Suppressor macrophage treated with lipopolysaccharide for 4 hours (primary cell): ENCODE measurements at regions not wholly inside any gene's neighbourhood (a gene's known extent, or its start where the extent isn't known, plus 50 kb on each side); places are given as distances from the start of the nearest gene placed in this dataset.
"Not testable (repeated sequence)": the region's sequence is repeated elsewhere in the genome, so short reads cannot be mapped to it uniquely, and the experiment has no call there.

Source experiments
- DNase-seq: peaks from one replicate; pipeline ENCODE4 v3.0.0-alpha.2; 2020

DNA sequence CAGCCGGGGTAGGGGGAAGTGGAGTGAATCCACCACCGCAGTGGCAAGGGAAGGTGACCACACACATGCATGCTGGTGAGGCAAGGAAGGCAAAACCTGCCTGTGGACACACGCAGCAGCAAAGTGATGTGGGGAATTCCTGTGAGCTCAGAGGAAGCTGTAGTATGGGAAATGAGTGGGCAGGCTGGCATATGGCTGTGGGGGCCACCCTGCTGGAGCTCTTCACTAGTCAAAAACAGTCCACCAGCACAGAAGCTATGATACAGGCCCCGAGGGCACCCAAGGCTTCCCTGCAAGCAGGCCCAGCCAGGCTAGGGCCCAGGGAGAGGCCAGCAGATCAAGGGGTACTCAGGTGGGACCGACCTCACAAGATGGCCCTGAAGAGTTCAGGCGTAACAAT, 239.1 kb downstream of the CHM start:
- DNase-seq = no peak

DNA sequence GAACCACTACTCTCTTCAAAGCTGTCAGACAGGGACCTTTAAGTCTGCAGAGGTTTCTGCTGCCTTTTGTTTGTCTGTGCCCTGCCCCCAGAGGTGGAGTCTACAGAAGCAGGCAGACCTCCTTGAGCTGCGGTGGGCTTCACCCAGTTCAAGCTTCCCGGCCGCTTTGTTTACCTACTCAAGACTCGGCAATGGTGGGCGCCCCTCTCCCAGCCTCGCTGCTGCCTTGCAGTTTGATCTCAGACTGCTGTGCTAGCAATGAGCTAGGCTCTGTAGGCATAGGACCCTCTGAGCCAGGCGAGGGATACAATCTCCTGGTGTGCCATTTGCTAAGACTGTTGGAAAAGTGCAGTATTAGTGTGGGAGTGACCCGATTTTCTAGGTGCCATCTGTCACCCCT, 275.0 kb downstream of the CHM start:
- not testable (repeated sequence) for DNase-seq

DNA sequence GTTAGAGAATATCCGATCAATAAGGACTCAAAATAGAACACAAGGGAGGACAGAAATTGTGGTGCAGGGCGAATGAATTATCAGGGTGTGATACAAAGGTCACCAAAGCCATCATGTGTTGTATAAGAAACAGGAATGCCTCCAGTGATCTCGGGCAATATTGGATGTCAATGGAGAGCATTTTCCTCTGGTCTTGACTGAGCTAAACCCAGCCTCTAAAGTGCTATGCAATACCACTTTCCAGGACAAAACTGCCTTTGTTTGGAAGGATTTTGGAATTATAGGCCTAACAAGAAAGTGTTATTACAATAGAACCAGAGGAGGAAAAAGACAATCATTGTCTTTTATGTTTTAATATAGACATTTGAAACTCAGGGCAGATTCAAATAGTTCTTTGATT, 281.7 kb downstream of the CHM start:
- DNase-seq = no peak

DNA sequence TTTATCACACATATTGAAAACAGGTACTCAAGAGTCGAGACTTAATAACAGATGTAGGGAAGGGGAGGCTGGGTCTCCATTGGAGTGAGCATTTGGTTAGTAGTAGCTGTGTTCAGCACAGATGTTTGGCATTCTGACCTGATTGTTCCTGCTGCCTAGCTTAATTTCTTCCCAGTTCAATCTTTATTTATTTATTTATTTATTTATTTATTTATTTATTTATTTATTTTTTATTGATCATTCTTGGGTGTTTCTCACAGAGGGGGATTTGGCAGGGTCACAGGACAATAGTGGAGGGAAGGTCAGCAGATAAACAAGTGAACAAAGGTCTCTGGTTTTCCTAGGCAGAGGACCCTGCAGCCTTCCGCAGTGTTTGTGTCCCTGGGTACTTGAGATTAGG, 324.3 kb downstream of the CHM start:
- DNase-seq = not testable (repeated sequence)

DNA sequence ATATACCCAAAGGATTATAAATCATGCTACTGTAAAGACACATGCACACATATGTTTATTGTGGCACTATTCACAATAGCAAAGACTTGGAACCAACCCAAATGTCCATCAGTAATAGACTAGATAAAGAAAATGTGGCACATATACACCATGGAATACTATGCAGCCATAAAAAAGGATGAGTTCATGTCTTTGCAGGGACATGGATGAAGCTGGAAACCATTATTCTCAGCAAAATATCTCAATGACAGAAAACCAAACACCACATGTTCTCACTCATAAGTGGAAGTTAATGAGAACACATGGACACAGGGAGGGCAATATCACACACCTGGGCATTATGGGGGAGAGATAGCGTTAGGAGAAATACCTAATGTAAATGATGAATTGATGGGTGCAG, 323.8 kb upstream of the POF1B start:
- DNase-seq = not testable (repeated sequence)

DNA sequence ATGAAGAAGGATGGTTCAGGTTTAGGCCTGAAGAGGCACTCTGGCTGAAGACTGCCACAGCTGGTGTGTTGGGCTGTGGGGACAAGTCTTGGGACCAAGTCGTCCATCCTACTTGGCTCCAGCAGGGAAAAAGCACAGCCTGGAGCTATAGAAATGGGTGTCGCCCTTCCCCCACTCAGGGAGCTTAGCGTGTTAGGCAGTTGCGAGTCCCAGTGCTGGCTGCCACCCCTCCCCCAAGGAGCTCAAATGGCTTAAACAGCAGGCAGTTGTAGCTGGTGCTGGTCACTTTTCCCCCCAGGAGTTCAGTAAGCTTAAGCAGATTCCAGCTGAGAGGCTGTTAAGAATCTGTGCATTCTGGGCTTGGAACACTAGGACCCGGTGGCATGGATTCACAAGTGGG, 319.5 kb upstream of the POF1B start:
- no peak for DNase-seq

DNA sequence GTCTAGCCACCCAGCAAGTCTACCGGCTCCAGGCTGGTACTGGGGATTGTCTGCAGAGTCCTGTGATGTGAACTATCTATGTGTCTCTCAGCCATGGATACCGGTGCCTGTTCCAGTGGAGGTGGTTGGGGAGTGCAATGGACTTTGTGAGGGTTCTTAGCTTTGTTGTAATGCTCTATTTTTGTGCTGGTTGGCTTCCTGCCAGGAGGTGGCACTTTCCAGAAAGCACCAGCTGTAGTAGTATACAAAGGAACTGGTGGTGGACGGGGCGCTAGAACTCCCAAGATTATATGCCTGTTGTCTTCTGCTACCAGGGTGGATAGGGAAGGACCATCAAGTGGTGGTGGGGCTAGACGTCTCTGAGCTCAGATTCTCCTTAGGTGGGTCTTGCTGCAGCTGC, 306.4 kb upstream of the POF1B start:
- DNase-seq = no peak

DNA sequence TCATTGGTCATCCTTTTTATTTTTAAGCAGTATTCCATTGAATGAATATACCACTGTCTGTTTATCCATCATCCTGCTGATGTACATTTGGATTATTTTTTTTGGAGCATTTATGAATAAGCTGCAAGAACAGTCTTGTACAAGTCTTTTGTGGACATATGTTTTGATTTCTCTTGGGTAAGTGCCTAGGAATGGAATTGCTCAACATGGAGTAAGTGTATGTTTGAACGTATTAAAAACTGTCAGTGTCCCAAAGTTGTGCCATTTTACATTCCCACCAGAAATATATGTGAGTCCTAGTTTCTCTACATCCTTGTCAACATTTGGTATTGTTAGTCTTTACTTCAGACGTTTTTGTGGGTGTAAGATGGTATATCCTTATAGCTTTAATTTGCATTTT, 287.0 kb upstream of the POF1B start:
- no peak for DNase-seq

DNA sequence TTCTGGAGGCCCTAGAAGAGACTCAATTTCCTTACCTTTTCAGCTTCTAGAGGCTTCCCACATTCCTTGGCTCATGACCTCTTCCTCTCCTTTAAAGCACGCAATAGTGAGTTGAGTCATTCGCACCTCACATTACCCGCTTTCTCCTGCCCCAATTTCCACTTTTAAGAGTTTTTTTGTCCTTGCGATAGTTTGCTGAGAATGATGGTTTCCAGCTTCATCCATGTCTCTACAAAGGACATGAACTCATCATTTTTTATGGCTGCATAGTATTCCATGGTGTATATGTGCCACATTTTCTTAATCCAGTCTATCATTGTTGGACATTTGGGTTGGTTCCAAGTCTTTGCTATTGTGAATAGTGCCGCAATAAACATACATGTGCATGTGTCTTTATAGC, 284.5 kb upstream of the POF1B start:
- DNase-seq = not testable (repeated sequence)

DNA sequence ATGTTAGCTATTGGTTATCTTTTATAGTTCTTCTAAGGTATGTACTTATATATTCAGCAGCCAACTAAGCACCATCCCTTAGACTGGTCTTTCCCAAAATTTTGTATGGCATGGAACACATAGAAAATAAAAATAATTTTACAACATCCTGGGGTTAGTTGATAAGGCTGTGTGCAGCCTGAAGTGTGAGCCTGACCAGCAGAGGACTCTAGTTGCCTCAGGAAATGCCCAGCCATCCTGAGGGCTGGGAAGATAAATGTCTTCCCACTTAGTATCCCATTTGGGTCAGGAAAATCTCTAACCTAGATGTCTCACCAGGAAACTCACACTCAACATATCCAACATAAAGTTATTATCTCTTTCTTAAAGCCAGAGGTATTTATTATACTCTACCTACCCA, 251.4 kb upstream of the POF1B start:
- DNase-seq = no peak

DNA sequence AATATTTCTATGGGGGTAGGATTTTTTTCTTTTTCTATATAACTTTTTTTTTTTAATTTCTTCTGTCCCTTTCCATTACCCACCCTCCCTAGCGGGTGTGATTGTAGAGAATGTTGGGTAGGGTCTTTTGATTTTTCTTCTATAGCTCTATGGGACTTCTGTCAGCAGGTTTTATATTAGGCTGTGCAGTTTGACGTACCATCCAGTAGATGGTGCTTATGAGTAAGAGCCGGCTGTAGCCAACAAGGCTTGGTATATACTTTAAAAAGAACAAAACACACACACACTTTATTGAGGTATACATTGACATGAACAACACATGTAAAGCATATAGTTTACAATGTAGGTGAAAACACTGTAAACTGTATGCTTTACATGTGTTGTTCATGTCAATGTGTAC, 247.9 kb upstream of the POF1B start:
- DNase-seq = peak; percentile 1

DNA sequence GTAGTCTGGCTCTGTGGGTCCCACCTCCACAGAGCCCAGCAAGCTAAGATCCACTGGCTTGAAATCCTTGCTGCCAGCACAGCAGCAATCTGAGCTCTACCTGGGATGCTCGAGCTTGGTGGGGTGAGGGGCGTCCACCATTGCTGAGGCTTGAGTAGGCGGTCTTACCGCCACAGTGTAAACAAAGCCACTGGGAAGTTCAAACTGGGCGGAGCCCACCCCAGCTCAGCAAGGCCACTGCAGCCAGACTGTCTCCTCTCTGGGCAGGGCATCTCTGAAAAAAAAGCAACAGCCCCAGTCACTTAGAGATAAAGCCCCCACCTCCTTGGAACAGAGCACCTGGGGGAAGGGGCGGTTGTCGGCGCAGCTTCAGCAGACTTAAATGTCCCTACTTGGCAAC, 243.2 kb upstream of the POF1B start:
- DNase-seq = no peak

DNA sequence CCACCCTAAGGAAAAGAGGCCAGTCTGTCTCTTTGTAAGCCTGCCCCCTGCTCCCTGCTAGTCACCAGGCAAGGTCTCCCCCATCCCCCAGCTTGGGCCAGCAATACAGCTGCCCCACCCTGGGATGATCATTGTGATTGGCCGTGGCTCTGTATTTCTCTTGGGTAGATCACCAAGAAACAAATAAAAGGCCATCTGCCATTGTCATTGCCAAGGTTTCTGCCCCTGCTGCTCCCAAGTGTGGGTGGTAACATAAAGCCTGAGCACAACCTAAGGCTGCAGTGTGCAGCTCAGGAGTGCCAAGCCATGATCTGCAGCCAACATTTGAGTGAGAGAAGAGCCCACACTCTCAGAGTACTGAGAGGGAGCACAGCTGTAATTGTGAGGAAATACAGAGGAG, 241.0 kb upstream of the POF1B start:
- no peak for DNase-seq

DNA sequence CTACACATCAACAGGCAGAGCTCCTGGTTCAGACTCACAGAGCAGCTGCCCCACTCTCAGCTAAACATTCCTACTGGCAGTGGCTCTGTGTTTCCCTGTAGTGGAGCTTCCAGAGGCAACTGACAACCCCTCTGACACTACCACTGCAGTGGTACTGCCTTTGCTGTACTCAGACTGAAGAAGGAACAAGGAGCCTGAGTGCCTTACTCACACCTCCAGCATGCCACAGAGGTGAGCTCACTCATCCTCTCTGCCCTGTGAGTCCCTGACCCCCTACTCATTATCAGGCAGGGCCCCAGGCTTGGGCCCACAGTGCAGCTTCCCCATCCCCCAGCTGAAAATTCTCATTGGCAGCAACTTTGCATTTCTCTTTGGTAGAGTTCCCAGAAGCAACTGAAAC, 240.5 kb upstream of the POF1B start:
- DNase-seq = no peak

DNA sequence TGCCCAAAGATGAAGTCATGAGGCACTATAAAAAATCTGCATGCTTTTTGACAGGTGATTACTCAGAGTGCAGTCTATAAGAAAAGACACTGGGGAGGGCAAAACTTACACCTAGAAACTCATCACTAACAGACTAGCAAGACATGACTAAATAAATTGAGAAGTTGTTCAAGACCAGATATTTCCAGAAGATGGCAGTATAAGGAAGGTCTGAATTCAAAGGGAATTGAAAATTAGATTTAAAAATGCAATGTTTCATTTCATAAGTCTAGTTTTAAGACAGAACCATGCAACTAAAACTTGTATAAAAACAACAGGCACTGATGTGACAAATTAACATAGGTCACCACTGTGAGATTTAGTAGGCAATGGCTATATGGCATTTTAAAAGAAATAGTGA, 232.5 kb upstream of the POF1B start:
- DNase-seq = no peak

DNA sequence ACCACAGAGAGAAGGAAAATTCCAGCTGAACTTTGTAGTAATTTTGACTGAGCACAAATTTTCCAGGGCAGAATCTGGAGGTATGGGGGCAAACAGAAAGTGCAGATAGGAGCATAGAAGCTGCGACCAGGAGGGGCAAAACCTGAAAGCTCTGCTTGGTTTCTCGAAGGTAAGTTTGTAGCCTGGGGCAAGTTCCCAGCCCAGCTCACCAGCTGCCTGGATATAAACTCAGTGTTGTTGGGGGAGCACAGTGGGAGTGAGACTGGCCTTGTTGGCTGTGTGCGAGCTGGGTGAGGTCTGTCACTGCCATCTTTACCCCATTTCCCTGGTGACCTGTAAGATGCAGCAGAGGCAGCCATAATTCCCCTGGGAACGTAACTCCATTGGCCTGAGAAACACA, 213.5 kb upstream of the POF1B start:
- no peak for DNase-seq

DNA sequence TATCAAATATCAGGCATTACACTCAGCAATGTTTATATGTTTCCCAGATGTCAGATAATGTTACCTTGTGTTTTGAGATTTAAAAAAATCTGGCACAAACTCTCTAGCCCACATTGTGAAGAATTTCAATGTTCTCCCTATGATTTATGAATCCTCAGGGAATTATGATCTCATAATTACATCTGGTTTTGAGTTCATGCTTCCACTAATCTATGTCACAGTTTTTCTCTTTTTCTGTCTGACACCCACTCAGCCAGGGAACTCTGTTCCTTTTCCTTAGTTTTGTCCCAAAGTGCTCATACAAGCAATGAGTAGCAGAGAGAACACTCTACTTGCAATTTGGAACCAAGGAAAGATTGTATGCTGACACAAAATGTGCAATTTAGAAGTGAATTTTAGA, 212.1 kb upstream of the POF1B start:
- no peak for DNase-seq

DNA sequence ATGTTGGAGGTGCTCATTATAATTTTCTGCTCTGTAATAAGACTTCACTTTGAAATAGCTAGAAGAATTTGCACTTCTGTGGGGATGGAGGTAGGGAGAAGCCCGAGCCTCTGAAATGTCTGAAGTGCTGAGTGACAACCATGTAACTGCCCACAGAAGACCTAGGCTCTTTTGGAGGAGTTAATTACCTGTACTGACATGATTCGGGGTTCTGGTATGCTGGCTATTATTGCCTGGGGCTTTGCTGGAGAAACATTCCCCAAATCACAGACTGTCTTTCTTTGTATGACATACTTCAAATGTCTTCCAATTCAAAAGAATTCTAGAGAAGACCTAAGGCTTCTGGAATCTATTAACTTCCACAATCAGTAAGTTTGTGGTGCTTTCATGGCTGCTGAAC, 211.2 kb upstream of the POF1B start:
- DNase-seq = no peak

DNA sequence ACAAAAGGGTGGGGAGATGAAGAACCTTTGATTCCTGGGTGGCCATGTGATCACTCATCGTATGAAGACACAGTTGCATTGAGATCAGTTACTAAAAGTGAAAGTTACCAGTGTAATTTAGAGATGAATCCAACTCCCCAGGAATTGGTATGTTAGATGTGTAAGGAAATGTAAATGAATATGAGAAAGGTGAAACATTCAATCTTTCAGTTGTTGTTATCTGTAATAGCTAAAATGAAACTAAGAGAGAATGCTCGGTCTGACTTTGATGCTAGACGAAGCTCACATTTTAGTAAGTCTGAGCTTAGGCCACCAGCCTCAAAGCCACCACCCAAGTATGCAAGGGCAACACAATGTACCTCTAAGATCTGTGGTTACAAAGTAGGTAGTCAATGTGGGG, 194.3 kb upstream of the POF1B start:
- DNase-seq = no peak

DNA sequence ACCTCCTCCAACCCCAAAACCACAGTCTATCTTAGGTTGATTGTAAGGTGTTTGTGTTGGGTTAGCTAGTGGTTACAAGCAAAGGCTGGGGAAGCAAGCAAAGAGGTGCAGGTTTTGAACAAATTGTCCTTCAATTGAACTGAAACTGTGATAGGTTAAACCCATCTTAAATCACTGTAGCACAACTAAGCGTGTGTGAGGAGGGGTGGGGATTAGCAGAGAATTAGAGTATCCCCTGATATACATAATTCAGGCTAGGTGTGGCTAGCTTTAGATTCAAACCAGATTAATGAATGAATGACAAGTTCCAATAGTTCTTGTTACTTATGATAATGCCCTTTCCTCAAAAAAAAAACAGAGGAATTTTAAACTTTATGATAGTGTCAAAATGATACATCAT, 191.0 kb upstream of the POF1B start:
- DNase-seq = no peak

DNA sequence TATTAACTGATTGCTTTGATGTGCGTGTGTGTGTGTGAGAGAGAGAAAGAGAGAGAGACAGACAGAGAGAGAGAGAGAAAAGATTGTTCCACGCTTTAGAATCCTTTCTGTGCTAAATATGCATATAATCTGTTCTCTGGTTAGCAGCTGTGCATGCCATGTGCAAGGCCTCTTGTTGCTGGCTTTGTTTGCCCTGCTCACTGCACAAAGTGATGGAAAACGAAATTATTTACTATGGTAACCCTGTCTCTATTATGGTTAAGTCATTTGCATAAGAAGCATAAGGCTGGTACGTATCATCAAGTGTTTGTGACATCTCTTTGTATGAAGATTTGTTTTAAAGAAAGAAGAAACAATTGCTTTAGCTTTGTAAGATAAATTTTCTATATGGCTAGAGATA, 190.2 kb upstream of the POF1B start:
- no peak for DNase-seq

DNA sequence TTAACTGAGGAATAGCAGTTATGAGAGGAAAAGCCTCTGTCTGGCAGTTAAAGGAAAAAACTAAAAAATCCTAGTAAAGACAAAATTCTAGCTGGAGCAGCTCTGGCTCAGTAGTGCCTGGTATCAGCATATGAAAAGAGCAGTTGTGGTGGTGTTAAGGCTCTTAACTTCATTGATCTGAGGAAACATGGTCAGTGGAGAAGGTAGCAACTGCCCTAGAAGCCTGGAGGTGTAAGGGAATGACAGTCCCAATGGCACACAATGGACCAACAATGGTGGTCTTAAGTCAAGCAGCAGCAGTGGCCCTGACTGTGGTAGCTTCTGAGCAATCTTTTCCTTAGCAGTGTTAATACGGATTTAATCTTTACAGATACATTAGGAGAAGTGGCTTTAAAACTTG, 189.6 kb upstream of the POF1B start:
- DNase-seq = no peak

DNA sequence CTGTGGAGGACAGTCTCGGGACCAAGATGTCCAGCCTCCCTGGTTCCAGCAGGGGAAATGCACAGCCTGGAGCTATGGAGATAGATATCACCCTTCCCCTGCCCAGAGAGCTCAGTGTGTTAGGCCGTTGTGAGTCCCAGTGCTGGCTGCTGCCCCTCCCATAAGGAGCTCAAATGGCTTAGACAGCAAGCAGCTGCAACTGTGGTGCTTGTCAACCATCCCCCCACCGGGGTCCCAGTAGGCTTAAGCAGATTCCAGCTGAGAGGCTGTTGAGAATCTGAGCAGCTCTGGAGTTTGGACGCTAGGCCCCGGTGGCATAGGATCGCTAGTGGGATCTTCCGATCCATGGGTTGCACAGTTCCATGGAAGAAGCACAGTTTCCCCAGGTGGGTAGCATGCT, 181.8 kb upstream of the POF1B start:
- DNase-seq = no peak

DNA sequence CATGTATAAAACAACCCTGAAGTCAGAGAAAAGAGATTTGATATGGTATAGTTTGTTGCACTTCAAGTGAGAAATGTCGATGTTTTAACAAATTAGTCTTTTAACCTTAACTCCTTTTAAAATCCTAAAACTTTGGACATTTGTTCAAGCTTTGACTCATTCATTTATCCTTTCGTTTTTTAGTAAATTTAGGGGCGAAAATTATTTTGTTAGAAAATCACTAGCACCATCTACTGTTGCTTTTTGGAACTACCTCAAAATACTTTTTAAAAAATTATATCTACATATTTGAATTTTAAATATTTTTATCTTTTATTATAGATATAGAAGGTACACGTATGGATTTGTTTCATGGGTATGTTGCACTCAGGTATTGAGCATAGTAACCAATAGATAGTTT, 165.1 kb upstream of the POF1B start:
- DNase-seq = no peak

DNA sequence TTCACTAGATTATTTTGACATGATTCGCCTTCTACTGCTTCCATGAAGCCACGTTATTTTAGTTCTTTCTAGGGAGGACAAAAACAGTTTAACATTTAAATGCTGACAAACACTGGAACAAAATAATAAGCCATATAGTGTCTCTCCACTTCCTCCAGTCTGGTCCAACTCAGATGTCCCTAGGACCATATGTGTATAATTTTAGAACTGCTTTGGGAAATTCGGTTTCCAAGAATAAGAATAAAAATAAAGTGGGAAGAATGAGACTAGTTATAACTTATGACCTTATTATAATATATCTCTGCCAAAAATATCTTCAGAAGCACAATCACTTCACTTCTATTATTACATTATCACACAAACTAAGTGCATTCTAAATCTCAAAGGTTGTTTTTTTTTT, 164.4 kb upstream of the POF1B start:
- DNase-seq = no peak

DNA sequence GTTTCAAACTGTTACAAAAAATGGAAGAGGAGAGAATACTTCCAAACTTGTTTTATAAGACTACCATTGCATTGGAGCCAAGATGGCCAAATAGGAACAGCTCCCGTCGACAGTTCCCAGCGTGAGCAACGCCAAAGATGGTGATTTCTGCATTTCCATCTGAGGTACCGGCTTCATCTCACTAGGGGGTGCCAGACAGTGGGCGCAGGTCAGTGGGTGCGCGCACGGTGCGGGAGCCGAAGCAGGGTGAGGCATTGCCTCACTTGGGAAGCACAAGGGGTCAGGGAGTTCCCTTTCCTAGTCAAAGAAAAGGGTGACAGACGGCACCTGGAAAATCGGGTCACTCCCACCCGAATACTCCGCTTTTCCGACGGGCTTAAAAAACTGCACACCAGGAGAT, 149.7 kb upstream of the POF1B start:
- DNase-seq = not testable (repeated sequence)
